AG10803 (cell line): ENCODE measurements at regions not wholly inside any gene's neighbourhood (a gene's known extent, or its start where the extent isn't known, plus 50 kb on each side); places are given as distances from the start of the nearest gene placed in this dataset.
"Not testable (repeated sequence)": the region's sequence is repeated elsewhere in the genome, so short reads cannot be mapped to it uniquely, and the experiment has no call there.

ENCODE experiments used
- DNase-seq: peaks from one replicate; pipeline ENCODE4 v3.0.0; 2010; ENCODE audit warnings: low read depth
- H3K4me3 ChIP-seq: 2 replicates; pipeline ENCODE4 v1.5.1; 2011; ENCODE audit warnings: mild to moderate bottlenecking, low read length, control low read depth
- CTCF ChIP-seq: conservative IDR thresholded peaks from 2 replicates; pipeline ENCODE4 v1.5.1; 2011; ENCODE audit warnings: mild to moderate bottlenecking, low read length, control low read depth, inconsistent platforms

GRCh38 chr6:105859457-105859856 is 226.7 kb upstream of the PRDM1 start:
- TF ChIP-seq CTCF: no peak
- no peak overlapping the region for H3K4me3 ChIP-seq
- DNase-seq: no peak

- DNase-seq, H3K4me3 ChIP-seq: not testable (repeated sequence)
Observed at GRCh38 chr6:105858639-105859038, 227.5 kb upstream of the PRDM1 start.

- no peak for DNase-seq
- TF ChIP-seq CTCF: no peak
- H3K4me3 ChIP-seq: no peak overlapping the region
Observed at GRCh38 chr6:105855433-105855832, 230.7 kb upstream of the PRDM1 start.

- not testable (repeated sequence) for H3K4me3 ChIP-seq, DNase-seq
Observed at GRCh38 chr6:105853979-105854378, 232.2 kb upstream of the PRDM1 start.

GRCh38 chr6:105851606-105852005 is 234.5 kb upstream of the PRDM1 start:
- DNase-seq: peak; percentile 26
- H3K4me3 ChIP-seq: no peak overlapping the region
- TF ChIP-seq CTCF: no peak

GRCh38 chr6:105851113-105851580 is 235.0 kb upstream of the PRDM1 start:
- no peak overlapping the region for H3K4me3 ChIP-seq
- peak; percentile 80 for DNase-seq
- no peak for TF ChIP-seq CTCF

GRCh38 chr6:105850261-105851112 is 235.6 kb upstream of the PRDM1 start:
- no peak for DNase-seq
- TF ChIP-seq CTCF: no peak
- H3K4me3 ChIP-seq: no peak overlapping the region

GRCh38 chr6:105849746-105850145 is 236.4 kb upstream of the PRDM1 start:
- no peak for TF ChIP-seq CTCF
- H3K4me3 ChIP-seq: no peak overlapping the region
- DNase-seq: peak; percentile 15
